ENCODE measurements at regions not wholly inside any gene's neighbourhood (a gene's known extent, or its start where the extent isn't known, plus 50 kb on each side); places are given as distances from the start of the nearest gene placed in this dataset.
"Not testable (repeated sequence)": the region's sequence is repeated elsewhere in the genome, so short reads cannot be mapped to it uniquely, and the experiment has no call there.

- H3K27ac ChIP-seq = no peak overlapping the region
- TF ChIP-seq ZFX (IDR thresholded peaks at IDR 0.05) (no peak), CTCF (conservative IDR thresholded peaks at IDR 0.05) (no peak)
These were observed 228.8 kb downstream of the VAPA start for GRCh38 chr18:10142496-10143160.

GRCh38 chr18:10143596-10143995, 229.8 kb downstream of the VAPA start:
- no peak overlapping the region for H3K27ac ChIP-seq
- no peak for TF ChIP-seq CTCF (conservative IDR thresholded peaks at IDR 0.05)
- no peak for TF ChIP-seq ZFX (IDR thresholded peaks at IDR 0.05)

DNA sequence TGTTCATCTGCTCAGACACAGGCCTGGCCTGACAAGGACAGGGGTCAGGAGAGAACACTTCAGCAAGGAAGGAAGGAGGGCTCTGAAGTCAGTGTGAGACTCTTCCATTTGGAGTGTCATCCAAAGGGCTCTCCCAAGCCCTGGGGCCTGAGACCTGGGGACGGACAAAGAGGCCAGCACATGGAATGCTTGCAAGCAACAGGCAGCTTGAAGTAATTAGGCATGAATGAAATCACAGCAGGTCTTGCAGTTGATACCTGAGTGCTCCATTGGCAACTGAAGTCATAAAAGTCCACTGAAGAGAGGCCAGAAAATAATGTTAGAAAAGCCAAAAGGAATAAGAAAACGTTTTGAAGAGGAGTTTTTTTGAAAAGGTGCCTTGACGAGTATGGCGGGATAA, 231.7 kb downstream of the VAPA start:
- TF ChIP-seq ZFX (IDR thresholded peaks at IDR 0.05) = no peak
- no peak overlapping the region for H3K27ac ChIP-seq

DNA sequence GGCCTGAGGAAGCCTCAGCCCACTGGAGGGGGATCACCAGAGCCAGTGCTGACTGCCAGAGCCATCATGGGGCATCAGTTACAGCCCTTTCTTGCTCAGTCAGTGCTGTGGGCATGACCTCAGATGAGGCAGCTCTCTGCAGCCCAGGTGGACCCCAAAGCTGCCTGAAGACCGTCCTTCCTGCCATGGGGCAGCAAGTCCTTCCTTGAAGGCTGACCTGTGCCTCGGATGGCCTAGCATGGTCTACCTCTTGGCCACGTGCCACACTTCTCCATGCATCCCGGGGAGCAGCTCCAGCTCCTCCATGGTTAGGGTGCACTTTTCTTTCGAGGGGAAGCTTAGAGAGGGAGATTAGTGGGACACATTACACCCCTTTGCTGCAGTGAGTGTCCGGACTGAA, 233.4 kb downstream of the VAPA start:
- no peak for TF ChIP-seq ZFX (IDR thresholded peaks at IDR 0.05)
- H3K27ac ChIP-seq = no peak overlapping the region

- TF ChIP-seq ZFX (IDR thresholded peaks at IDR 0.05) = no peak
- no peak for TF ChIP-seq CTCF (conservative IDR thresholded peaks at IDR 0.05)
- H3K27ac ChIP-seq = no peak overlapping the region
These were observed 233.9 kb downstream of the VAPA start for GRCh38 chr18:10147752-10148151.

GRCh38 chr18:10148189-10148929, 234.5 kb downstream of the VAPA start:
- TF ChIP-seq ZFX (IDR thresholded peaks at IDR 0.05) = no peak
- TF ChIP-seq CTCF (conservative IDR thresholded peaks at IDR 0.05) = no peak
- no peak overlapping the region for H3K27ac ChIP-seq

- TF ChIP-seq CTCF (conservative IDR thresholded peaks at IDR 0.05) (no peak), ZFX (IDR thresholded peaks at IDR 0.05) (no peak)
- no peak overlapping the region for H3K27ac ChIP-seq
These were observed 236.1 kb downstream of the VAPA start for GRCh38 chr18:10149768-10150556.

GRCh38 chr18:10150576-10150975, 236.8 kb downstream of the VAPA start:
- not testable (repeated sequence) for H3K27ac ChIP-seq
